PFSK-1 (cell line): ENCODE measurements at regions not wholly inside any gene's neighbourhood (a gene's known extent, or its start where the extent isn't known, plus 50 kb on each side); places are given as distances from the start of the nearest gene placed in this dataset.

Experiments
- FOXP2 ChIP-seq: optimal IDR thresholded peaks from 2 replicates; pipeline ENCODE3; 2011; ENCODE audit warnings: borderline replicate concordance, control low read depth, inconsistent platforms; ENCODE audit not compliant: insufficient read depth; ENCODE audit errors: extremely low read length, extremely low read depth
- POLR2AphosphoS5 ChIP-seq: IDR thresholded peaks from 2 replicates; pipeline ENCODE4 v1.6.1; 2012; ENCODE audit warnings: low read depth, mild to moderate bottlenecking, control low read depth, low read length, moderate library complexity
- SIN3A ChIP-seq: IDR thresholded peaks from 2 replicates; pipeline ENCODE4 v1.6.1; 2012; ENCODE audit warnings: mild to moderate bottlenecking, low read length, moderate library complexity, borderline replicate concordance; ENCODE audit not compliant: insufficient read depth
- TAF1 ChIP-seq: IDR thresholded peaks from 2 replicates; pipeline ENCODE4 v1.6.1; 2012; ENCODE audit warnings: low read length, control low read depth, borderline replicate concordance; ENCODE audit not compliant: insufficient read depth
- TF ChIP-seq, protein P1 (sequence below), 2 experiments: IDR thresholded peaks; 2 replicates each; pipeline versions ENCODE4 v1.6.1 to v1.8.0; 2011 to 2012; ENCODE audit warnings: low read depth in 2 of 2, low read length in 2 of 2, control low read depth in 1 of 2, inconsistent platforms in 1 of 2, mild to moderate bottlenecking in 1 of 2, moderate library complexity in 1 of 2; ENCODE audit not compliant: insufficient read depth in 1 of 2

DNA sequence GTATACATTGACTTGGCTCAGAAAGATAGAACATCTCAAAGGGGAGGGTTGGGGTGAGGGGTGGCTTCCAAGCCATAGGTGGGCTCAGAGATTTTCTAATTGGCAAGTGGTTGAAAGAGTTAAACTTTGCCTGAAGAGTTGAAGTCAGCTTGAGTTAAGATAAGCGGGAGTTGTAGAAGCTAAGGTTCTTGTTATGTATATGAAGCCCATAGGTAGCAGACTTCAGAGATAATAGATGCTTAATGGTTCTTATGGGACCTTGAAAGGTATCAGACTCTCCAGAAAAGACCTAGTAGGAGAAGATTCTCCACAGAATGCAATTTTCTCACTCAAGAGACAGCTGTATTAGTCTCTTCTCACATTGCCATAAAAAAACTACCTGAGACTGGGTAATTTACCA is 599.1 kb upstream of the CPEB2 start:
- TF ChIP-seq SIN3A, result no peak
- no peak for TF ChIP-seq POLR2AphosphoS5
- TF ChIP-seq FOXP2, result no peak
- TF ChIP-seq TAF1, result no peak
- TF ChIP-seq, protein P1, sequence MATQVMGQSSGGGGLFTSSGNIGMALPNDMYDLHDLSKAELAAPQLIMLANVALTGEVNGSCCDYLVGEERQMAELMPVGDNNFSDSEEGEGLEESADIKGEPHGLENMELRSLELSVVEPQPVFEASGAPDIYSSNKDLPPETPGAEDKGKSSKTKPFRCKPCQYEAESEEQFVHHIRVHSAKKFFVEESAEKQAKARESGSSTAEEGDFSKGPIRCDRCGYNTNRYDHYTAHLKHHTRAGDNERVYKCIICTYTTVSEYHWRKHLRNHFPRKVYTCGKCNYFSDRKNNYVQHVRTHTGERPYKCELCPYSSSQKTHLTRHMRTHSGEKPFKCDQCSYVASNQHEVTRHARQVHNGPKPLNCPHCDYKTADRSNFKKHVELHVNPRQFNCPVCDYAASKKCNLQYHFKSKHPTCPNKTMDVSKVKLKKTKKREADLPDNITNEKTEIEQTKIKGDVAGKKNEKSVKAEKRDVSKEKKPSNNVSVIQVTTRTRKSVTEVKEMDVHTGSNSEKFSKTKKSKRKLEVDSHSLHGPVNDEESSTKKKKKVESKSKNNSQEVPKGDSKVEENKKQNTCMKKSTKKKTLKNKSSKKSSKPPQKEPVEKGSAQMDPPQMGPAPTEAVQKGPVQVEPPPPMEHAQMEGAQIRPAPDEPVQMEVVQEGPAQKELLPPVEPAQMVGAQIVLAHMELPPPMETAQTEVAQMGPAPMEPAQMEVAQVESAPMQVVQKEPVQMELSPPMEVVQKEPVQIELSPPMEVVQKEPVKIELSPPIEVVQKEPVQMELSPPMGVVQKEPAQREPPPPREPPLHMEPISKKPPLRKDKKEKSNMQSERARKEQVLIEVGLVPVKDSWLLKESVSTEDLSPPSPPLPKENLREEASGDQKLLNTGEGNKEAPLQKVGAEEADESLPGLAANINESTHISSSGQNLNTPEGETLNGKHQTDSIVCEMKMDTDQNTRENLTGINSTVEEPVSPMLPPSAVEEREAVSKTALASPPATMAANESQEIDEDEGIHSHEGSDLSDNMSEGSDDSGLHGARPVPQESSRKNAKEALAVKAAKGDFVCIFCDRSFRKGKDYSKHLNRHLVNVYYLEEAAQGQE (IDR thresholded peaks at IDR 0.05; ENCODE audit: insufficient read depth in 1 of 2, low read depth in 2 of 2, low read length in 2 of 2), result no peak

DNA sequence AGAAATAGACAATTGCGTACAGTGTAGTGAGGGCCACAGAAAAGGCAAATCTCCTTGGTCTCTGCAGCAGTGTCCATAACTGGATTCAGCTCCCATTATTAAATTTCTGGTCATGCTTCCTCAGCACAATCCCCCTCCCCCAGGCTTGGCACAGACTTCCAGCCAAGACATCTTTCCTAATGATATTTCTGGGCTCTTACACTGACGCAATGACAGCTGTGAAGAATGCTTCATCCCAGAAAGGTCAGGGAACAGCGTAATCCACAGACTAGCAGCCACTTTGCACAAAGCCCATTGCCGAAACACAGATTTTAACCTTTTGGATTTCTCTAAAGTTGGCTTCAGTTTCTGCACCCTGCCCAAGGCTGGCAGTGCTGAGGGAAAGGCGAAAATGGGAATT is 597.6 kb upstream of the CPEB2 start:
- TF ChIP-seq TAF1 (no peak), FOXP2 (no peak)
- TF ChIP-seq, protein P1 (IDR thresholded peaks at IDR 0.05; ENCODE audit: insufficient read depth in 1 of 2, low read depth in 2 of 2, low read length in 2 of 2), result no peak

DNA sequence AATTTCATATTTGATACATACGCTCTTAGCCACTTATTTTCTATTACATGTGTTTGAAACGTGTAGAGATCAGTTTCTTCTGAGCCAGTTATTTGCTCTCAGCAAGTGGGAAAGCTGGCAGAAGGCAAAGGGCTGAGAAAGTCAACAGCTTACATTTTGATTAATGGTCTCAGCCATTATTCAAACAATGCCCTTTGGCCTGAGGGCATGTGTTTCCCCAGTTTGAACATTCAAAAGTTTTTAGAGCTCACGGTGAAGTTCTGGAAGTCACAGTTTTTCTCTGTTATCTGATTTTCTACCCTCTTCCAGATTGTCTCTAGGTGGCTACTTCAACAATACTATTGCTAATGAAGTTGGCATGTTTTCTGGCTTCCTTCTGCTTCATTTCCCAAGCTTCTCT is 591.8 kb upstream of the CPEB2 start:
- TF ChIP-seq TAF1, result no peak
- TF ChIP-seq, protein P1 (IDR thresholded peaks at IDR 0.05; ENCODE audit: insufficient read depth in 1 of 2, low read depth in 2 of 2, low read length in 2 of 2), result no peak

DNA sequence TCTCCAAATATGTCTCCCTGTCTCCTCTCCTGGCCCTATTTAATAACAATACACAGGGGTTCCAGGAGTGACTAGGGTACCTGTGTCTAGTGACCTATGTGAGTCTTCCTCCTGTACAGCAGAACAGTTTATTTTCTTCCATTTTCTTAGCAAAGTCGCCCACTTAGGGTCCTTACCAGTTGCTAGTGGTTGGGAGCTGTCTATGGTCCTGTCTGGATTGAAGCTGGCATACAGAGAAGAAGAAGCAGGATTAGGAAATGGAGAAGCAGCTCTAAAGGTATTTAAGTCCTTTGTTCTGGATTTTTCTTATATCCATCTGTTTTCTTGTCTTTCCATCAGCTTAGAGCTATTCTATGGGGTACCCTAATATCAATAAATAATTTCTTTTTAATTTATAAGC is 587.1 kb upstream of the CPEB2 start:
- TF ChIP-seq FOXP2 (no peak), SIN3A (no peak), TAF1 (no peak), POLR2AphosphoS5 (no peak)
- TF ChIP-seq, protein P1 (IDR thresholded peaks at IDR 0.05; ENCODE audit: insufficient read depth in 1 of 2, low read depth in 2 of 2, low read length in 2 of 2), result peak in 1 of 2 experiments; percentile 89; a peak in 2 of 4 replicates

DNA sequence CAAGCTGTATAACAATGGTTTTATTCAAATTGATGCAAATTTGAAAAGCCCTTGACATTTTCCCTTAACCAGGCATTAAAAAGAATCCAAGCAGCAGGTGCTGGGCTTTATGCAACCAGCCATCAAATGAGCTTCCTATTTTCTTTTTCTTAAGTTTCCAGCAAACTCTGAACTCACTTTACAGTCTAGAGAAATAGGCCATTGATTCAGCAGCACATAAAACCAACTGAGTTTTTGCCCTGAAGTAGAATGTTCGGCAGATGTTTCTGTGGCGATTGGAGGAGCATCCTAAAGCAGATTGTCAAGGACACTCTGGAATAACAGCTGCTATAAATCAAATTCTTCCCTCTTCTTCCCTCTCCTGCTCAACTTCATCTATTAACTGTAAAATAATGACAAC is 582.8 kb upstream of the CPEB2 start:
- TF ChIP-seq POLR2AphosphoS5 (no peak), SIN3A (no peak), TAF1 (no peak), FOXP2 (no peak)
- TF ChIP-seq, protein P1 (IDR thresholded peaks at IDR 0.05; ENCODE audit: insufficient read depth in 1 of 2, low read depth in 2 of 2, low read length in 2 of 2), result no peak
